HG02678 (cell line): ENCODE measurements at regions not wholly inside any gene's neighbourhood (a gene's known extent, or its start where the extent isn't known, plus 50 kb on each side); places are given as distances from the start of the nearest gene placed in this dataset.
A peak's percentile ranks its signal among the peaks of the same experiment; 100 is the strongest.

Source experiments
- ATAC-seq: cut with Tn5 transposase; IDR thresholded peaks from one replicate; pipeline ENCODE4 v1.9.1; 2021; ENCODE audit warnings: mild to moderate bottlenecking, moderate library complexity; ENCODE audit not compliant: unreplicated experiment

GRCh38 chr12:89948271-89949175 is 239.9 kb upstream of the ATP2B1 start:
- ATAC-seq = no peak

- no peak for ATAC-seq
Measured at GRCh38 chr12:89947437-89948270, 239.0 kb upstream of the ATP2B1 start.

- ATAC-seq = no peak
Measured at GRCh38 chr12:89946518-89947135, 238.0 kb upstream of the ATP2B1 start.

- no peak for ATAC-seq
Measured at GRCh38 chr12:89945123-89945522, 236.5 kb upstream of the ATP2B1 start.

- ATAC-seq = no peak
Measured at GRCh38 chr12:89943463-89943862, 234.8 kb upstream of the ATP2B1 start.

GRCh38 chr12:89941436-89941835 is 232.8 kb upstream of the ATP2B1 start:
- no peak for ATAC-seq

- no peak for ATAC-seq
Measured at GRCh38 chr12:89939522-89940215, 231.0 kb upstream of the ATP2B1 start.

GRCh38 chr12:89936631-89937030 is 228.0 kb upstream of the ATP2B1 start:
- no peak for ATAC-seq

- peak; percentile 73 for ATAC-seq
Measured at GRCh38 chr12:89935850-89936249, 227.2 kb upstream of the ATP2B1 start.

GRCh38 chr12:89933911-89934310 is 225.3 kb upstream of the ATP2B1 start:
- ATAC-seq = no peak

GRCh38 chr12:89932954-89933353 is 224.3 kb upstream of the ATP2B1 start:
- ATAC-seq = no peak

GRCh38 chr12:89928467-89928866 is 219.8 kb upstream of the ATP2B1 start:
- no peak for ATAC-seq

- ATAC-seq = peak; percentile 98
Measured at GRCh38 chr12:89927226-89927698, 218.6 kb upstream of the ATP2B1 start.

- ATAC-seq = no peak
Measured at GRCh38 chr12:89924191-89924590, 215.6 kb upstream of the ATP2B1 start.

- ATAC-seq = no peak
Measured at GRCh38 chr12:89923091-89923490, 214.5 kb upstream of the ATP2B1 start.

GRCh38 chr12:89920866-89921265 is 212.2 kb upstream of the ATP2B1 start:
- no peak for ATAC-seq

- no peak for ATAC-seq
Measured at GRCh38 chr12:89919241-89919906, 210.7 kb upstream of the ATP2B1 start.

GRCh38 chr12:89918172-89918846 is 209.7 kb upstream of the ATP2B1 start:
- no peak for ATAC-seq

- ATAC-seq = no peak
Measured at GRCh38 chr12:89909753-89910152, 201.1 kb upstream of the ATP2B1 start.

GRCh38 chr12:89907659-89908058 is 199.0 kb upstream of the ATP2B1 start:
- ATAC-seq = no peak
